ENCODE measurements at regions not wholly inside any gene's neighbourhood (a gene's known extent, or its start where the extent isn't known, plus 50 kb on each side); places are given as distances from the start of the nearest gene placed in this dataset.
"Not testable (repeated sequence)": the region's sequence is repeated elsewhere in the genome, so short reads cannot be mapped to it uniquely, and the experiment has no call there.

DNA sequence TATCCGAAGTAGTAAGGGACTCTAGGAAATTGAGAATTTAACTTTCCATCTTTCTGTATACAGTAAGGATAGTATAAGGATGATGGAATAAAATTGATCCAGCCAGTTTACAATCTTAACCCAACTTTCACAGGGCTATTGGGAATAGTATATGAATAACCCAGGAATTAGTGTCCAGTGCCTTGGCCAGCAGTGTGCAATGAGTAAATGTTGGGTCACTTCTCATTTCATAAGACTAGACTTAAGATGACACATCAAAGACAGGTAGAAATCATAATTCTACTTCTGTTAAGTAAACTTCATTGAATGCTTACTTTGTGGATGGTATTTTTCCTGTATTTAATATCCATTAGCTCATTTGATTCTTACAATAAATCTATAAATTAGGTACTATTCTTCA, 949.6 kb upstream of the GOT2 start:
- no peak for FAIRE-seq

- FAIRE-seq: no peak
These were observed 931.6 kb upstream of the GOT2 start for GRCh38 chr16:59665618-59666220.

- no peak for FAIRE-seq
These were observed 924.5 kb upstream of the GOT2 start for GRCh38 chr16:59658572-59658971.

DNA sequence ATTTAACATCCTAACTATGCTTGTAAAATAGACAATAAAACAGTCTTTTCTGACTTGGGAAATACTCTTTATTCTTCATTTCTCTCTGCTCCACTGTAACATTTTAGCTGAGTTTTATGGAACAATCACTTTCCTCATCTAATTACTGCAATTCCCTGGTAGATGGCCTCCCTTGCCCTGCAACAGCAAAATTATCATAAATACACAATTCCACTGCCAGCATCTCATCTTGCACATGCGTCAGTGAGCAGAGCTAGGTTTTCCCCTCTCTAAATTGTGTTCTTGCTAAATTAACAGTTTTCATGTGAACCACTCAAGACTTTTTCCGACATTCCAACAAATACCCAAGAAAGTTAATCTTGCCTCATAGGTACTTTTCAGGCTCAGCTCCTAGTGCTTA, 920.9 kb upstream of the GOT2 start:
- no peak for FAIRE-seq

DNA sequence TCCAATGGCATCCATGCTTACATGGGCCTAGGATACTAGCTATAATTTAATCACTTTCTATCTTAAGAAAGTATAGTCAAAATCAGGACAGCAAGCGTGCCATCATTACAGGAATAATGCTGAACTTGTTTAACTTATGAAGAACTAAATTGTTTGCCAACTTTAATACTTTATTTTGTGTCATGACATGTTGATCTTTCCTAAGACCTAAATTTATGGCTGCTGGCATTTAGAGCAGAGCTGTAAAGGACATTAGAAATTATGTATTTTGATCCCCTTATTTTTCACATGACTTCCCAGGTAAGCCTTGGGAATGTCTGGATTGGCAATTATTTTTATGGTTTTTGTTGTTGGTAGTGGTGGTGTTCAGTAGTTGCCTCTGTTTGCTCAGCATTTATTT, 920.3 kb upstream of the GOT2 start:
- no peak for FAIRE-seq

DNA sequence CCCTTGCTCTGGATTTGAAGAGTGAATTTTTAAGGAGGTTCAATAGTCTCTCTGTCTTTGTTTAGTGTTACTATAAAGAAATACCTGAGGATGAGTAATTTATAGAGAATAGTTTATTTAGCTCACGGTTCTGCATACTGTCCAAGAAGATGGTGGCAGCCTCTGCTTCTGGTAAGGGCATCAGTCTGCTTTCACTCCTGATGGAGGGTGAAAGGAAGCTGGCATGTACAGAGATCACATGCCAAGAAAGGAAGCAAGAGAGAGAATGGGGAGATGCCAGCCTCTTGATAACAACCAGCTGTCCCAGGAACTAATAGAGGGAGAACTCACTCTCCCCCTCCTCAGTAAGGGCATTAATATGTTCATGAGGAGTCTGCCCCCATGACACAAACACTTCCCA, 917.5 kb upstream of the GOT2 start:
- no peak for FAIRE-seq

DNA sequence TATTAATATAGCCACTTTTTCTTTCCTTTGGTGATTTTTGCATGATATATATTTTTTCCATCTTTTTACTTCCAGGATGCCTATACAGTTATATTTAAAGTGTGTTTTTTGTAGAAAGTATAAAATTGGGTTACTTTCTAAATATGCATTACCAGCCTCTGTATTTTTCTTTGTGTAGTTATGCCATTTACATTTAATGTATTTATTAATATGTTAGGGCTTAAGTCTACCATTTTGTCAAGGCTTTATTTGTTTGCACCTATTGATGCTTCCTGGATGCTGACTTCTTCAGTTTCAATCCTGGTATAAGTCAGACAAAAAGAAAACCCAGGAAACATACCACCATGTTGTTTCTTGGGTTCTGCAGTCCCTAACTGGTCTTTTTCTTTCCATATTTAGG, 911.1 kb upstream of the GOT2 start:
- FAIRE-seq: no peak

DNA sequence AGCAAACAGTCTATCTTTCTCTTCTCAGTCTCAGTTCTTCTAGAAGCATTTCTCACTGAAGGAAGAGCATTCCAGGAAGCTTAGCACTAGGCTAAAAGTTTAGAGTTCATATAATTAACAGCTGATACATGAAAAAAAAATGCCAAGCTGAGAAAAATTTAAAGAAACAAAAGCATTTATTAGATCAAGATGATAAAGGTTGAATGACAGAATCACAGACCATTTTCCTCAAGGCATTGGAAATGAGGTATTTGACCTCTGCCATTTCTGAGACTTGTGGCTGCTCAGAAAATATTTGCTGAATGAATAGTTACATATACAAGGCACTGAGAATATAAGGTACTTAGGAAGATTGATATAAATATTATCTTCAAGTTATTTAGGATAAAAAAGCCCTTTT, 901.6 kb upstream of the GOT2 start:
- FAIRE-seq: no peak

DNA sequence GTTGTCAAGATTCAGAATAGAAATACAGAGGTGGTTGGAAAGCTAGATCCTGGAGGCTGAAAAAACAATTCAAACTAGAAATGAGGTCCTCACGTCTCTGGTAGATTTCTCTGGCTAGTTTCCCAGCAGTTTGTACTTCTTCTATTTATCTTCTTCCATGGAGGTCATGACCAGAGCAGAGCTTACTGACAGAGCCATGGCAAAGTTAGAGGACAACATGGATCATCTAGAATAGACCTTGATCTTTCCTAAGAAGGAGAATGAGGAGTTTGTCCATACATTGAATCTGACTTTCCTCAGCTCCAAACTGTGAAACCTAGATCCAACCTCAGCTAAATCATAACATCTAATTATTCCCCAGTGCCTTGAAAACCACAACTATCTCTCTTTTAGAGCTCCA, 900.8 kb upstream of the GOT2 start:
- FAIRE-seq: no peak

GRCh38 chr16:59634004-59634579, 900.0 kb upstream of the GOT2 start:
- FAIRE-seq: no peak

GRCh38 chr16:59632276-59632855, 898.2 kb upstream of the GOT2 start:
- FAIRE-seq: no peak

GRCh38 chr16:59624381-59624780, 890.3 kb upstream of the GOT2 start:
- FAIRE-seq: not testable (repeated sequence)

- FAIRE-seq: no peak
These were observed 880.5 kb upstream of the GOT2 start for GRCh38 chr16:59614466-59615240.

- FAIRE-seq: not testable (repeated sequence)
These were observed 878.9 kb upstream of the GOT2 start for GRCh38 chr16:59612910-59613620.

DNA sequence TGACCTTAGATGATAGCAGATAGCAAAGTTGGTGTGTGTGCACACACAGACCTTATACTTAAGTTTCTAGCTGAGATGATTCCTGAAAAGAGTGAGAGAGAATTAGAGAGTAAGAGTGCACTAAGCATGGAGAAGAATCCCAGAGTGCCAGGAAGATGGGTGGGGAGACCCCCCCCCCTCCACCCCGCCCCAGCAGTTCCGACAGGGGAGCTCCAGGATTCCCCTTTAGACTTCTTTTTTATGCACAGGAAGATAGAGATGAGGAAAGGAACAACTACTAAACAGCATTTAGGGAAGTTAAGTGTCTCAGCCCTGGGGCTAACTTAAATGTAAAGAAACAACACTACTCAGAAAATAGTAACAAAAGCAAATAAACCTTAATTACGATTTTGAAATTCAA, 878.0 kb upstream of the GOT2 start:
- FAIRE-seq: no peak

- no peak for FAIRE-seq
These were observed 877.4 kb upstream of the GOT2 start for GRCh38 chr16:59611556-59611955.

DNA sequence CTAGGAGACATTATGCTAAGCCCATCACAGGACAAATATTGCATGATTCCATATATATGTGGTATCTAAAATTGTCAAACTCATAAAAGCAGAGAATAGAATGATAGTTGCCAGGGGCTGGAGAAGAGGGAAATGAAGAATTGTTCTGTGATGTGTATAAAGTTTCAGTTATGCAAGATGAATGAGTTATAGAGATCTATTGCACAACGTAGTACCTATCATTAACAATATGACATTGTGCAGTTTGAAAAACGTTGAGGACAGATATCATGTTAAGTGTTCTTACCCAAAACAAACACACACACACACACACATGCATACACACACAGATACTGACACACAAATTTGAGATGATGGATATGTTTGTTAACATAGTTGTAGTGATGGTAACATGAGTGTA, 871.6 kb upstream of the GOT2 start:
- FAIRE-seq: no peak

- FAIRE-seq: no peak
These were observed 870.2 kb upstream of the GOT2 start for GRCh38 chr16:59604354-59604753.

- FAIRE-seq: no peak
These were observed 867.3 kb upstream of the GOT2 start for GRCh38 chr16:59601452-59601851.

- no peak for FAIRE-seq
These were observed 863.2 kb upstream of the GOT2 start for GRCh38 chr16:59597269-59597668.

- FAIRE-seq: no peak
These were observed 862.6 kb upstream of the GOT2 start for GRCh38 chr16:59596693-59597092.

DNA sequence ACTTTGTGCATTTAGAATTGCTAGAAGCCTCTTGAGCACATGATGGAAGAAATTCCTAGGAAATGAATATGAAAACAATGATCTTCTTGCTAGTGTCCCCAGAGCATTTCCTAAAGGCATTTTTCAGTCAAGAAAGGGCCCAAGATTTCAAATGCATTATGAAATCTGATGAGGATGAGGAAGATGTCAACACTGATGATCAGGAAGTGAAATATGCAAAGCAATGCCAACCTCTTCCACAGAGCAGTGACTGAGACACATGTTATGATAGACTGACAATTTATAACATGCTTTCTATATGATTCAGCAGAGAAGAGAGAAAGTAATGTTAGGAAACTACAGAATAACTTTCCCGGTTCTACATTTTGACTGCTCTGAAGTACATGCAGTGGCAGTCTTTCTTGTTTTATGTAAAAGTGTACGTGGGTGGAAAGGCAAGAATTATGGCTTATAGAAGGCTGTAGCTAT, 859.1 kb upstream of the GOT2 start:
- FAIRE-seq: no peak

DNA sequence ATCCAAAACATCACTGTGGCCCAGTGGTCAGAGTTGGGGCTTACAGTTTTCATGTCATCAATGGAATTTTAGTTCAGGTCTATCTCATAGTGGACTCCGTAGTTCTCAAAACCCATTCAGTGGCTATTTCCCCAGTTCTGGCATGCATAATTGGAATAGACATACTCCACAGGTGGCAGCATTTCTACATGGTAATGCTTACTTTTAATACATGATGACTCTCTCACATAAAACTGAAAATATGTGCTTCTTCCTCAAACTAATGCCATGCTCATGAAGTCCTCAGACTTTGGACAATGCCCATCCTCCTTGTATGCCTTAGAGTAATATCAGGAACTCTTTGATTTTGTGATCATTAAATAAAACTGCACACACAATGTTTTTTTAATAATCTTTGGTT, 857.4 kb upstream of the GOT2 start:
- no peak for FAIRE-seq

All from TTC549 (cell line).